RWPE2 (cell line): ENCODE measurements at regions not wholly inside any gene's neighbourhood (a gene's known extent, or its start where the extent isn't known, plus 50 kb on each side); places are given as distances from the start of the nearest gene placed in this dataset.

Experiments
- ATAC-seq: fragments of 200-7000 bp; cut with Tn5 transposase; 3 replicates; pipeline ENCODE4 v1.9.1; 2021; ENCODE audit warnings: low read depth
- DNase-seq: peaks from one replicate; pipeline ENCODE4 v3.0.0-alpha.2; 2020; ENCODE audit warnings: low spot score
- H3K27ac ChIP-seq: fragments of 450-650 bp; 2 replicates; pipeline ENCODE4 v1.5.1; 2017; ENCODE audit warnings: mild to moderate bottlenecking; ENCODE audit not compliant: poor library complexity, severe bottlenecking
- H3K27me3 ChIP-seq: fragments of 250-450 bp; sonication (Bioruptor Pico); 2 replicates; pipeline ENCODE4 v1.5.1; 2021; ENCODE audit warnings: mild to moderate bottlenecking, moderate library complexity; ENCODE audit not compliant: insufficient read depth, poor library complexity, severe bottlenecking
- H3K36me3 ChIP-seq: fragments of 250-450 bp; sonication (Bioruptor Pico); 2 replicates; pipeline ENCODE4 v1.5.1; 2020; ENCODE audit warnings: low read depth, mild to moderate bottlenecking, moderate library complexity
- H3K4me1 ChIP-seq: fragments of 250-450 bp; sonication (Bioruptor Pico); 2 replicates; pipeline ENCODE4 v1.5.1; 2021; ENCODE audit warnings: mild to moderate bottlenecking, moderate library complexity; ENCODE audit not compliant: insufficient read depth, poor library complexity, severe bottlenecking
- H3K4me3 ChIP-seq: fragments of 250-450 bp; sonication (Bioruptor Pico); 2 replicates; pipeline ENCODE4 v1.5.1; 2021; ENCODE audit warnings: mild to moderate bottlenecking, moderate library complexity; ENCODE audit not compliant: severe bottlenecking
- H3K9me3 ChIP-seq: fragments of 250-450 bp; sonication (Bioruptor Pico); 2 replicates; pipeline ENCODE4 v1.5.1; 2021; ENCODE audit warnings: mild to moderate bottlenecking, moderate library complexity; ENCODE audit not compliant: severe bottlenecking
- CTCF ChIP-seq: fragments of 450-650 bp; IDR thresholded peaks from one replicate; pipeline ENCODE4 v1.5.1; 2017; ENCODE audit warnings: mild to moderate bottlenecking, moderate library complexity; ENCODE audit not compliant: poor library complexity, severe bottlenecking

- Histone ChIP-seq H3K27me3 (no peaks in the 10 kb centered on the region), H3K9me3 (no peaks in the 10 kb centered on the region), H3K36me3 (no peaks in the 10 kb centered on the region), H3K4me3 (no peak overlapping the region), H3K4me1 (peaks cover 11% of the 10 kb centered on the region), H3K27ac (no peak overlapping the region)
- TF ChIP-seq CTCF = no peak
- ATAC-seq = no peak
- no peak for DNase-seq
Observed at GRCh38 chr11:92709329-92709728, 260.1 kb upstream of the MTNR1B start.

- DNase-seq = no peak
- Histone ChIP-seq H3K4me1 (peaks cover 7% of the 10 kb centered on the region), H3K27me3 (no peaks in the 10 kb centered on the region), H3K36me3 (no peaks in the 10 kb centered on the region), H3K4me3 (no peak overlapping the region), H3K27ac (no peak overlapping the region), H3K9me3 (no peaks in the 10 kb centered on the region)
- ATAC-seq = no peak
- TF ChIP-seq CTCF = no peak
Observed at GRCh38 chr11:92711926-92712325, 257.5 kb upstream of the MTNR1B start.

GRCh38 chr11:92714111-92714510 is 255.3 kb upstream of the MTNR1B start:
- Histone ChIP-seq H3K9me3 (no peaks in the 10 kb centered on the region), H3K27me3 (no peaks in the 10 kb centered on the region), H3K4me3 (no peak overlapping the region), H3K4me1 (no peaks in the 10 kb centered on the region), H3K36me3 (no peaks in the 10 kb centered on the region), H3K27ac (no peak overlapping the region)
- TF ChIP-seq CTCF = no peak
- ATAC-seq (no peak), DNase-seq (no peak)

DNA sequence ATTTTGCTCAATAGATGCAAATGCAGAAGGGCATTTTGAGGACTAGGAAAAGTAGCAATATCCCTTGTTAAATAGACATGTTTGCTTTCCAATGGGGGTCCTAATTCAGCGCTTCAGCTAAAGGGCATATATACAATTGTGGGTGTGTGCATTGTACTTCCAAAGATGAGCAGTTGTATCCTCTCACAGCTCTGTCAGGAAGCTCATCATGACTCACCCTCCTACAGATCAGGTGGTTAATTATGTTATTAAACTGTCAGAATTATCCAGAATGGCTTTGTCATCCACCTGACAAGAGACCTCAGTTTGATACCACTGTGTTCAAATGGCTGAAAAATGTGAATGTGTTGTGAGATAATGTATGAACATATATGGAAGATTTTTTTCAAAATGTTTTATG is 252.2 kb upstream of the MTNR1B start:
- no peaks in the 10 kb centered on the region for H3K27me3 ChIP-seq
- ATAC-seq (no peak), DNase-seq (no peak)
- H3K4me1 ChIP-seq = no peaks in the 10 kb centered on the region
- H3K9me3 ChIP-seq = no peaks in the 10 kb centered on the region
- H3K27ac ChIP-seq = no peak overlapping the region
- no peak overlapping the region for H3K4me3 ChIP-seq
- TF ChIP-seq CTCF = no peak
- H3K36me3 ChIP-seq = no peaks in the 10 kb centered on the region

GRCh38 chr11:92720385-92720784 is 249.1 kb upstream of the MTNR1B start:
- H3K27ac ChIP-seq = no peak overlapping the region
- H3K4me1 ChIP-seq = no peaks in the 10 kb centered on the region
- no peak for DNase-seq
- no peak for ATAC-seq
- H3K9me3 ChIP-seq = no peaks in the 10 kb centered on the region
- H3K36me3 ChIP-seq = no peaks in the 10 kb centered on the region
- H3K27me3 ChIP-seq = no peaks in the 10 kb centered on the region
- TF ChIP-seq CTCF = no peak
- no peak overlapping the region for H3K4me3 ChIP-seq
